H1 (cell line): ENCODE measurements at regions not wholly inside any gene's neighbourhood (a gene's known extent, or its start where the extent isn't known, plus 50 kb on each side); places are given as distances from the start of the nearest gene placed in this dataset.

Experiments used
- CTCF ChIA-PET: fragments of 300-600 bp; sonication (Branson Sonifier 250); formaldehyde crosslinking; loops from one replicate; lab custom pipeline; 2021; ENCODE audit not compliant: partially characterized antibody; lab: Charles Lee
- POLR2A ChIA-PET: fragments of 300-600 bp; sonication (Branson Sonifier 250); formaldehyde crosslinking; loops from one replicate; lab custom pipeline; 2021; ENCODE audit warnings: inconsistent platforms; ENCODE audit not compliant: partially characterized antibody; lab: Charles Lee
- DNase-seq, 2 experiments: peaks; one replicate each; pipeline versions ENCODE4 v3.0.0 to v3.0.0-alpha.2; 2010 to 2022; ENCODE audit warnings: low spot score in 2 of 2, low read depth in 1 of 2, mixed read lengths in 1 of 2
- FAIRE-seq: peaks from 2 replicates; lab custom pipeline; 2011; peaks lifted over from hg19 to GRCh38; lab: Jason Lieb, UNC
- H2AFZ ChIP-seq: 2 replicates; pipeline ENCODE4 v1.8.1; 2012; ENCODE audit warnings: low read length, inconsistent platforms
- H2AK5ac ChIP-seq: 2 replicates; pipeline ENCODE4 v1.6.1; 2013; ENCODE audit warnings: low read depth, low read length
- H2BK120ac ChIP-seq: replicated peaks from 2 replicates; pipeline ENCODE3; 2013; ENCODE audit warnings: low read depth, low read length, inconsistent platforms
- H2BK12ac ChIP-seq: 2 replicates; pipeline ENCODE4 v1.6.1; 2013; ENCODE audit warnings: low read depth, low read length
- H2BK15ac ChIP-seq: 2 replicates; pipeline ENCODE4 v1.6.1; 2013; ENCODE audit warnings: low read length
- H2BK20ac ChIP-seq: 2 replicates; pipeline ENCODE4 v1.6.1; 2013; ENCODE audit warnings: low read length
- H2BK5ac ChIP-seq: 2 replicates; pipeline ENCODE4 v1.6.1; 2013; ENCODE audit warnings: low read depth, low read length
- H3K14ac ChIP-seq: 2 replicates; pipeline ENCODE4 v1.6.1; 2013; ENCODE audit warnings: inconsistent platforms; ENCODE audit not compliant: insufficient read length
- H3K18ac ChIP-seq: 2 replicates; pipeline ENCODE4 v1.6.1; 2013; ENCODE audit warnings: low read length; ENCODE audit errors: extremely low read depth
- H3K23ac ChIP-seq: 2 replicates; pipeline ENCODE4 v1.6.1; 2013; ENCODE audit warnings: inconsistent platforms; ENCODE audit not compliant: insufficient read length
- H3K23me2 ChIP-seq: 2 replicates; pipeline ENCODE4 v1.6.1; 2013; ENCODE audit warnings: low read depth, low read length
- H3K27ac ChIP-seq: 2 replicates; pipeline ENCODE4 v1.6.1; 2011; ENCODE audit warnings: low read depth, low read length, inconsistent platforms
- H3K27me3 ChIP-seq, 4 experiments: replicated peaks in 1 of 4; 1 replicate in 1 of 4; 2 replicates in 3 of 4; pipeline versions ENCODE4 v1.6.1 to v1.8.1; 2011 to 2013; ENCODE audit warnings: low read length in 3 of 4, mild to moderate bottlenecking in 3 of 4, inconsistent platforms in 2 of 4, mixed read lengths in 2 of 4, moderate library complexity in 1 of 4; ENCODE audit not compliant: control insufficient read depth in 3 of 4, insufficient read depth in 3 of 4; ENCODE audit errors: extremely low read depth in 1 of 4
- H3K36me3 ChIP-seq, 4 experiments: 2 replicates each; pipeline versions ENCODE4 v1.6.1 to v1.8.1; 2011 to 2013; ENCODE audit warnings: mild to moderate bottlenecking in 4 of 4, low read length in 3 of 4, moderate library complexity in 2 of 4, control low read depth in 1 of 4, inconsistent platforms in 1 of 4; ENCODE audit not compliant: insufficient read depth in 4 of 4, control insufficient read depth in 2 of 4
- H3K4ac ChIP-seq: replicated peaks from 2 replicates; pipeline ENCODE3; 2013; ENCODE audit warnings: low read length, low read depth, mixed read lengths, inconsistent platforms; ENCODE audit not compliant: insufficient read length
- H3K4me1 ChIP-seq, 4 experiments: replicated peaks in 1 of 4; 1 replicate in 1 of 4; 2 replicates in 3 of 4; pipeline versions ENCODE4 v1.6.1 to v1.8.1; 2011 to 2013; ENCODE audit warnings: low read length in 3 of 4, inconsistent platforms in 2 of 4, mixed read lengths in 1 of 4; ENCODE audit not compliant: insufficient read depth in 4 of 4, control insufficient read depth in 3 of 4
- H3K4me2 ChIP-seq, 2 experiments: 2 replicates each; pipeline versions ENCODE4 v1.6.1 to v1.8.1; 2011 to 2013; ENCODE audit warnings: low read depth in 2 of 2, low read length in 2 of 2, control low read depth in 1 of 2, inconsistent platforms in 1 of 2, mild to moderate bottlenecking in 1 of 2; ENCODE audit not compliant: insufficient read depth in 1 of 2
- H3K4me3 ChIP-seq, 4 experiments: fragments of 200-600, 300-600 bp in 1 of 4; sonication (generic), shearing (Covaris generic), sonication (Bioruptor Twin) in 1 of 4; 2 replicates each; pipeline versions ENCODE4 v1.5.1 to v1.8.1; 2011 to 2016; ENCODE audit warnings: low read length in 4 of 4, low read depth in 3 of 4, control low read depth in 2 of 4, inconsistent platforms in 2 of 4, mild to moderate bottlenecking in 2 of 4, mixed read lengths in 1 of 4, moderate library complexity in 1 of 4; ENCODE audit not compliant: insufficient read depth in 2 of 4; ENCODE audit errors: extremely low read depth in 1 of 4
- H3K56ac ChIP-seq: replicated peaks from 2 replicates; pipeline ENCODE3; 2013; ENCODE audit warnings: low read depth, mild to moderate bottlenecking, mixed read lengths, low read length, inconsistent platforms; ENCODE audit not compliant: insufficient read length
- H3K79me1 ChIP-seq: 2 replicates; pipeline ENCODE4 v1.6.1; 2013; ENCODE audit warnings: low read depth, low read length, control low read depth
- H3K79me2 ChIP-seq, 2 experiments: 2 replicates each; pipeline versions ENCODE4 v1.6.1 to v1.8.1; 2012 to 2013; ENCODE audit warnings: low read length in 2 of 2, mild to moderate bottlenecking in 2 of 2, inconsistent platforms in 1 of 2; ENCODE audit not compliant: insufficient read depth in 2 of 2, control insufficient read depth in 1 of 2
- H3K9ac ChIP-seq, 4 experiments: replicated peaks in 1 of 4; 1 replicate in 1 of 4; 2 replicates in 3 of 4; pipeline versions ENCODE4 v1.6.1 to v1.8.1; 2011 to 2013; ENCODE audit warnings: low read depth in 3 of 4, low read length in 3 of 4, control low read depth in 2 of 4, mild to moderate bottlenecking in 2 of 4, moderate library complexity in 2 of 4, inconsistent platforms in 1 of 4; ENCODE audit errors: extremely low read depth in 1 of 4
- H3K9me3 ChIP-seq, 2 experiments: 2 replicates each; pipeline versions ENCODE4 v1.6.1 to v1.8.1; 2012 to 2013; ENCODE audit warnings: mild to moderate bottlenecking in 2 of 2, moderate library complexity in 2 of 2, control low read depth in 1 of 2, inconsistent platforms in 1 of 2, low read depth in 1 of 2, low read length in 1 of 2, mixed read lengths in 1 of 2; ENCODE audit not compliant: insufficient read depth in 2 of 2
- H4K20me1 ChIP-seq, 2 experiments: replicated peaks in 1 of 2; 2 replicates each; pipeline versions ENCODE3 to v1.8.1; 2011 to 2013; ENCODE audit warnings: inconsistent platforms in 2 of 2, low read length in 2 of 2, mild to moderate bottlenecking in 1 of 2; ENCODE audit not compliant: insufficient read depth in 2 of 2, control insufficient read depth in 1 of 2
- H4K5ac ChIP-seq: 2 replicates; pipeline ENCODE4 v1.6.1; 2013; ENCODE audit warnings: low read length, low read depth, mixed read lengths, inconsistent platforms; ENCODE audit not compliant: insufficient read length
- H4K8ac ChIP-seq: 2 replicates; pipeline ENCODE4 v1.8.0; 2013; ENCODE audit warnings: mild to moderate bottlenecking, moderate library complexity, low read length, inconsistent platforms; ENCODE audit not compliant: insufficient read depth; ENCODE audit errors: extremely low read depth
- H4K91ac ChIP-seq: replicated peaks from 2 replicates; pipeline ENCODE3; 2013; ENCODE audit warnings: low read length, mixed read lengths, inconsistent platforms; ENCODE audit not compliant: insufficient read length
- CBX8 ChIP-seq: fragments of 300-800, 300-1000 bp; sonication (generic); IDR thresholded peaks from 2 replicates; pipeline ENCODE4 v1.7.1; 2016; ENCODE audit warnings: low read depth, low read length, borderline replicate concordance
- CHD2 ChIP-seq: IDR thresholded peaks from 2 replicates; pipeline ENCODE4 v1.6.1; 2012; ENCODE audit warnings: low read length, improper control_type of control experiment
- EGR1 ChIP-seq: IDR thresholded peaks from 2 replicates; pipeline ENCODE4 v1.6.1; 2011; ENCODE audit warnings: low read depth, low read length, borderline replicate concordance
- EP300 ChIP-seq, 2 experiments: IDR thresholded peaks; 1 replicate in 1 of 2; 2 replicates in 1 of 2; pipeline ENCODE4 v1.6.1; 2011 to 2012; ENCODE audit warnings: low read depth in 2 of 2, low read length in 2 of 2, mild to moderate bottlenecking in 2 of 2, borderline replicate concordance in 1 of 2, inconsistent platforms in 1 of 2, moderate library complexity in 1 of 2
- FOSL1 ChIP-seq: IDR thresholded peaks from 2 replicates; pipeline ENCODE4 v1.6.1; 2011; ENCODE audit warnings: mild to moderate bottlenecking, low read depth, low read length, moderate library complexity; ENCODE audit not compliant: insufficient read depth
- GTF2F1 ChIP-seq: IDR thresholded peaks from 2 replicates; pipeline ENCODE4 v1.6.1; 2012; ENCODE audit warnings: low read depth, low read length, improper control_type of control experiment, borderline replicate concordance
- HDAC6 ChIP-seq: IDR thresholded peaks from one replicate; pipeline ENCODE4 v1.7.1; 2012; ENCODE audit warnings: low read depth, mild to moderate bottlenecking, inconsistent platforms, low read length, moderate library complexity
- KDM5A ChIP-seq: fragments of 200-600 bp; IDR thresholded peaks from 2 replicates; pipeline ENCODE4 v1.7.1; 2012; ENCODE audit warnings: mild to moderate bottlenecking, low read length, inconsistent platforms, mixed read lengths
- PHF8 ChIP-seq: fragments of 200-600 bp; sonication (generic); conservative IDR thresholded peaks from 2 replicates; pipeline ENCODE4 v1.7.1; 2012; ENCODE audit warnings: low read depth, mild to moderate bottlenecking, inconsistent platforms, low read length, moderate library complexity
- POLR2A ChIP-seq, 2 experiments: IDR thresholded peaks; 1 replicate in 1 of 2; 2 replicates in 1 of 2; pipeline ENCODE4 v1.6.1; 2011; ENCODE audit warnings: low read depth in 2 of 2, low read length in 2 of 2, mild to moderate bottlenecking in 2 of 2; ENCODE audit errors: control extremely low read depth in 1 of 2
- POU5F1 ChIP-seq: IDR thresholded peaks from 2 replicates; pipeline ENCODE4 v1.6.1; 2011; ENCODE audit warnings: low read depth, mild to moderate bottlenecking, low read length, moderate library complexity
- RBBP5 ChIP-seq: IDR thresholded peaks from 2 replicates; pipeline ENCODE4 v1.7.1; 2012; ENCODE audit warnings: low read depth, mild to moderate bottlenecking, inconsistent platforms, low read length, moderate library complexity, borderline replicate concordance
- RFX5 ChIP-seq: IDR thresholded peaks from 2 replicates; pipeline ENCODE4 v1.6.1; 2011; ENCODE audit warnings: low read depth, low read length, improper control_type of control experiment, borderline replicate concordance
- TAF1 ChIP-seq: IDR thresholded peaks from 2 replicates; pipeline ENCODE4 v1.6.1; 2011; ENCODE audit warnings: mild to moderate bottlenecking, low read depth, low read length
- TBP ChIP-seq: IDR thresholded peaks from 2 replicates; pipeline ENCODE4 v1.6.1; 2011; ENCODE audit warnings: low read depth, low read length, improper control_type of control experiment
- TEAD4 ChIP-seq: IDR thresholded peaks from 2 replicates; pipeline ENCODE4 v1.6.1; 2012; ENCODE audit warnings: low read depth, low read length, inconsistent platforms, mixed read lengths
- WGBS, 2 experiments: shearing (Covaris generic) in 1 of 2; methylation state at CpG; one replicate each; pipeline versions ENCODE4 v1.1.6 to v1.1.7; 2013 to 2015; ENCODE audit warnings: low lambda C conversion rate in 2 of 2, mixed read lengths in 2 of 2, inconsistent platforms in 1 of 2, low coverage in 1 of 2, missing lambda C conversion rate in 1 of 2; ENCODE audit not compliant: insufficient replicate concordance in 2 of 2, insufficient coverage in 1 of 2, insufficient read length in 1 of 2; ENCODE audit errors: extremely low coverage in 1 of 2, missing lambda C conversion rate in 1 of 2; 5-methylcytosine and 5-hydroxymethylcytosine counted together

- Histone ChIP-seq H3K23ac (no peak overlapping the region), H2BK12ac (no peak overlapping the region), H3K27me3 (no peaks in the 10 kb centered on the region), H3K9ac (no peak overlapping the region), H3K27ac (no peak overlapping the region), H3K4me2 (no peak overlapping the region), H2AFZ (no peak overlapping the region), H3K56ac (no peak overlapping the region), H4K91ac (no peak overlapping the region), H3K79me1 (no peaks in the 10 kb centered on the region), H4K8ac (no peak overlapping the region), H3K79me2 (no peaks in the 10 kb centered on the region), H2AK5ac (no peak overlapping the region), H3K4me3 (no peak overlapping the region), H3K4ac (no peak overlapping the region), H2BK120ac (no peak overlapping the region), H3K4me1 (no peaks in the 10 kb centered on the region), H4K5ac (no peak overlapping the region), H3K36me3 (no peaks in the 10 kb centered on the region), H3K23me2 (no peaks in the 10 kb centered on the region), H2BK5ac (no peak overlapping the region), H3K18ac (no peak overlapping the region), H4K20me1 (no peaks in the 10 kb centered on the region), H2BK20ac (no peak overlapping the region), H3K9me3 (no peaks in the 10 kb centered on the region), H3K14ac (no peak overlapping the region), H2BK15ac (no peak overlapping the region)
- WGBS, 2 experiments: 69% methylated on average over 1 of the region's 1 CpG; no CpG with 5 or more reads in 1 of the 2 experiments
- ChIA-PET POLR2A (no interaction called here), CTCF (interaction anchor here (0.9 to 2.2 kb wide), 5 partner anchors 10 to 339 kb away, joined by 3 to 6 read pairs (median 6); no protein-coding TSS in a partner anchor)
- FAIRE-seq: no peak
- no peak for DNase-seq
- TF ChIP-seq POLR2A (IDR thresholded peaks at IDR 0.05; ENCODE audit: control extremely low read depth in 1 of 2, low read depth in 2 of 2, low read length in 2 of 2) (no peak), EGR1 (no peak), PHF8 (no peak), EP300 (IDR thresholded peaks at IDR 0.05; ENCODE audit: borderline replicate concordance in 1 of 2, low read depth in 2 of 2, low read length in 2 of 2) (no peak), TEAD4 (no peak), RBBP5 (no peak), GTF2F1 (no peak), CBX8 (no peak), FOSL1 (no peak), POU5F1 (no peak), CHD2 (no peak), HDAC6 (no peak), TBP (no peak), TAF1 (no peak), KDM5A (no peak), RFX5 (no peak)
These were observed 327.7 kb upstream of the IL12A start for GRCh38 chr3:159660901-159661300.
